HL-60/S4 treated with retinoic acid at 250 ng/mL for 4 days and 3 days (cell line): ENCODE measurements at regions not wholly inside any gene's neighbourhood (a gene's known extent, or its start where the extent isn't known, plus 50 kb on each side); places are given as distances from the start of the nearest gene placed in this dataset.

Experiments
- in situ Hi-C: fragments of 300-500 bp; cut with MboI; formaldehyde crosslinking; loops from 2 replicates; pipeline ENCODE4 v1.7.0; 2022; ENCODE audit warnings: low sequenced_read_pairs

DNA sequence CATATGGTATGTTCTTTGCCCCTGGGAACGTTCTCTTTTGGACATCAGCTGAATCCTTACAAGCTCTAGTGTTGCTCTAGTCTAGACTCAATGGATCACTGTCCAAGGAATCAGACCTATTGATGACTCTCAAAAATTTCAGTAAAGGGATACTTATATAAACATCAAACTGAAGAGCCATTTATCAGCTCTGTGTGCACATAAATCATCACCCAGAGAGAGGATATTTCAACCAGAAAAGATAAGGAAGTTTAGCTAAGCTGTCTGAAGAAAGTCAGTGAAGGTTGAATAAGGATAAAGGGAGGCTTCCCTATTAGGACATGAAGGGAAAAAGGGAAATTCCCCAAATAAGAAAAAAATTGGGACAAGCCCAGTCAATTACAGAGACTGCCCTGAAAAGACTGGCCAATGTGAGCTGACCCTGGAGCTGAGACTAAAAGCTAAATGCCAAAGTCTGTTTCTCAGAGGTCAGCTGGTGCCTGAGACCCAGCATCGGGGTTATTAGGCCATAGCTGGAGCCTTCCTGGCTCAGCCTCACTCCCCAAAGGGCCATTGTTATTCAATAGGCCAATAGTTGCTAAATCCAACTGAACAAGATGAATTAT is 424.1 kb upstream of the THBS1 start:
- in situ Hi-C loops: loop anchor here (25.0 kb wide), 1 partner anchor 431 kb away; the partner anchor contains the start of gene THBS1

DNA sequence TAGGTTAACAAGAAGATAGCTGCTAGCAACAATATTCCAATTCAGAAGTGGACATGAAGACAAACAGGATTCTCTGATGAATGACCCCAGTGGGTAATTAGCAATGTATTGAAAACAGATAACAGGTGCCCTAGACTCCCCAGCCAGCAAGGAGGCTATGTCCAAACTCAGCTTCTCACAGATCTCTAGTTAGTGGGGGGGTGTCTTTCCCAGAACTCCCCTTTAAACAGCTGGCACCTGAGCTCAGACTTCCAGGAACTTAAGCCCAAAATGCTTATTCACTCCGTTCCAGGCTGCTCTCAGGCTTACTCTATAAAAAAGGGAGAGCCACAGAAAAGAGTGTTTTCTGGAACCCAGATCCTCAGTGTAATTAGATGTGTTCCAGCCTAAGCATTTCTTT is 423.0 kb upstream of the THBS1 start:
- in situ Hi-C loops: loop anchor here (25.0 kb wide), 1 partner anchor 429 kb away; the partner anchor contains the start of gene THBS1

DNA sequence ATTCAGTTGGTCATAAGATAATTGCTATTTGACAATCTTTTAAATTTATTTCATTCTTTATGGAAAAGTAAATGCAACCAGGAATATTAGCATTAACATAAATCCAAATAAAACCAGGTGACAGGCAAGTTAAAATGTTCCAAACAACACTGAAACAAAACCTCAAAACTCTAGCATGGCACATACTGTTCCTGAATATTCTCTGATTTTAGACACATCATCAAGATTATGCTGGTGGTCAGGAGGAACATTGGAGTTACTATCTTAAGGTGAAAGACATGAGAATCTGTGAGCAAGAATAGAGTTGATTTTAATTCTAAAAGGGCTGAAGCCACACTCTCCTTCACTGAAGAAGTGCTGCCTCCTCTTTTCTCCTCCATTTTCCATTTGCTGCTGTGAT is 421.0 kb upstream of the THBS1 start:
- in situ Hi-C loops: loop anchor here (25.0 kb wide), 1 partner anchor 427 kb away; the partner anchor contains the start of gene THBS1

DNA sequence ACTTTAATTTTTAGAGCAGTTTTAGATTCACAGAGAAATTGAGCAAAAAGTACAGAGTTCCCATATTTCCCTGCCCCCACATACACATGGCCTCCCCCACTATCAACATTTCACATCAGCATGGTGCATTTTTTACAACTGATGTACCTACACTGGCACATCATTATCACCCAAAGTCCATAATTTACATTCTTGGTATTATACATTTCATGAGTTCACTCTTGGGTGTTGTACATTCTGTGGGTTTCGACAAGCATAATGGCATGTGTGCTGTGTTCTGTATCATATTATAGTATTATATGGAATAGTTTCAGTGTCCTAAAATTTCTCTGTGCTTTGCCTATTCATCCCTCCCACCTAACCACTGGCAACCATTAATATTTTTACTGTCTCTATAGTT is 419.8 kb upstream of the THBS1 start:
- in situ Hi-C loops: loop anchor here (25.0 kb wide), 1 partner anchor 426 kb away; the partner anchor contains the start of gene THBS1

DNA sequence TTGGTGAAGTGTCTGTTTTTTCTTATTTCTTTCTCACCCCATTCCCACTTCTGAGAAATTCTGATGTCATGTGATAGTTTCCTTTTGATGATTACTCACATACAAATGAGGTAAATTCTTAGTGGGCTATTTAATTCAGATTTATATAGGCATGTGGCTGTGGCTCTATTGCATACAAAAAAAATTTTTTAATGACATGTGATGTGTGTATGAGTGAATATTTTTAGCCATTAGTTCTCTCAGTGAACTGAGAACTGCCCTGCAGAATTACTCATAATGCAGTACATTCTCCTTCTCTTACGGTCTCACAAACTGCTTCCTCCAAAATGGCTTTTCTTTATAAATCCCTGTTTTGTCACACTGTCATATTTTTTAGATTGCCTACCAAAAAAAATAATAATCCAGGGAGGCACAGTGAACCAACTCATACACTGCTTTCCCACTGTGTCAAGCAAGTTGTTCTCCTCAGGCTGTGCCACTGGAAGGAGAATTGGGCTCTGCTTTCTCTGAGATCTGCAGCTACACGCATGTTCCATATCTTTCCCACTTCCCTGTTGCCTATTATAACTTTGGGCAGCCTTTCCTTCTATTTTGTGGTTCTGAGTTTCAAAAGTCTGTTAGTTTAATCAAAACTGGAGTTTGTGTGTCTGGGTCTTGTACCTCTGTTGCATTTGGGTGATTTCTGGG is 415.7 kb upstream of the THBS1 start:
- in situ Hi-C loops: loop anchor here (25.0 kb wide), 1 partner anchor 422 kb away; the partner anchor contains the start of gene THBS1

DNA sequence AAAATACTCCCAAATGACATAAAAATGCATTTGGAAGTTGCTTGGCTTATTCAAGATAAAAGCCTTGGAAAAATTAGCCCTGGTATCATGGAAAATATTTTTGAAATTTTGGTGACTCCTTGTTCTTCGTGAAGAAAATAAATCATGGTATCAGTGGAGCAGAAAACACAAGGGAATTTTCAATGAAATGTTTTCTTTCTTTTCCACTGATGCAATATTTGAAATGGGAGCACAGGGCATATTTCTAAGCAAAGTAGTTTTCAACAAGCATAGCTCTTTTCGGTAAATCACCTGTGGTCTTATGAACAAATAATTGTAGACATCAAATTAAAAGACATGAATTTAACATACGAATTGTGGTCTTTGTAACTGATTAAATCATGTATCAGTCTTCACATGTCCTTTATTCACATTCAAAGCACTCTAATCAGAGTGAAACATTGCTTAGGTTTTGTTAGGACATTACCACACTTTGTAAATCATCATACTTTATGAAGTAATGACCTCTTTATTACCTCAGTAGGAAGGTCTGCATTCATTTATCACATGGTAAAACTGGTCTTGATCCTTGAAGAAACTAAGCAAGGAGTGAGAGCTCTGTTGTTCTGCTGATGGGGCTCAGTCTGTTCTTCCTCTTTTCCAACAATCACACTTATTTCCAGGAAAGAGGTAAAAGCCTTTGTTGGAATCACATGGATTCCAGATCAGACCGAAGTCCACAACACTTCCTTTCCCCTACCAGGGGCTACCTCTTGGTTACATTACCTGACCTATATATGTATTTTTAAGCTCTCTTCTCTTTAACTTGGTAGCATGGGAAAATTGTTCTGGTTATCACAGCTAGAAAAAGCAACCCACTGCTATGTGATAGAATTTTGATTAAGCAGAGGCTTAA is 413.5 kb upstream of the THBS1 start:
- in situ Hi-C loops: loop anchor here (25.0 kb wide), 1 partner anchor 420 kb away; the partner anchor contains the start of gene THBS1

DNA sequence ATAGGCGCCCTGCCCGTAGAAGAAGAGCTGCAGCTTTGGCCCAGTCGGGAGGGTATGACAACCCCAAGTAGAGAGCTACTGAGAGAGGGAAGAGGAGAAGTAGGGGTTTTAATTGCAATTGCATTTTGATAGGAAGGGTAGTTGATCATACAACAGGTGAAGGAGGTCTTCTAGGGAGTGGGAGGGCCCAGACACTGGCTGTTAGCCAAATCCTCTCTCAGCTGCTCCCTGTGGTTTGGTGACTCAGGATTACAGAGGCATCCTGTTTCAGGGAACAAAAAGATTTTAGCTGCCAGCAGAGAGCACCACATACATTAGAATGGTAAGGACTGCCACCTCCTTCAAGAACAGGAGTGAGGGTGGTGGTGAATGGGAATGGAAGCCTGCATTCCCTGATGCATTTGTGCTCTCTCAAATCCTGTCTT is 408.9 kb upstream of the THBS1 start:
- in situ Hi-C loops: loop anchor here (25.0 kb wide), 1 partner anchor 415 kb away; the partner anchor contains the start of gene THBS1

DNA sequence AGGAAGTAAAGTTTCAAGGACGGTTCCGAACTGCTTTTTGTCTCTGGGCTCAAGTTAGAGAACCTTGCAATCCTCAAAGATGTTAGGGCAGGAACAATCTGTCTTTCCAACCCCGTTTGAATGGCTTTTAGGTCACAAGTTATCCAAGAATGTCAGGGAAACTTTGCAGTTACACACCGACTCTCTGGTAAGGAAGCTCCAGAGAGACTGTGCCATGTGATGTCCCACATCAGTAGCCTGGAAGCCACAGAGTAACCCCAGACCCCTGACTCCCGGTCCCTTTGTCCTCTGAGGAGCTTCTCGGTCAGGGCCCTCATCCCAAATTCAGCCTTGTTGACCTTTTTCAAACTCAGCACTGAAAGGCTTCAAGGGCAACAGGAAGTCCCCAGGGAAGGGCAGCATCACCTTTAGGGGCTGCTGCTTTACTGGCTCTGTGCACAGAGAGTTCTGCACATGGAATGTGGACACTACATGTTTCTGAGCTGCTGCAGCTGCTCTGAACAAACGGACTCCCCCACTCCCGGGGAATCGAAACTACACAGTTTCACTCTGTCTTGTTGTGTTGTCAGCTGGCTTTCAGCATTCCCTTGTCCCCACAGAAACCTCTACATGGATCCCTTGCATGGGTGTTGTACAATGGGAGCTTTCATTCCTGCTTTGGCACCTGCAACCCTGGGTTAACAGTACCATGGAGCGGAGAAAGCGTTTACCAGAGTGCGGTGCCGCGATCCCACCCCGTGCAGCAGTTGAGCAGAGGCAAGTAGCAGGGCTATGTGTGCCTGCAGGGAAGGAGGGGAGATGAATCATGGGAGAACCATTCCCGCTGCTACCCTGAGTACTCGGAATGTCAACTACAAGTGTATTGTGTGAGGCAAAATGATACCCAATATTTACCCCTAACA is 408.2 kb upstream of the THBS1 start:
- in situ Hi-C loops: loop anchor here (25.0 kb wide), 1 partner anchor 415 kb away; the partner anchor contains the start of gene THBS1

DNA sequence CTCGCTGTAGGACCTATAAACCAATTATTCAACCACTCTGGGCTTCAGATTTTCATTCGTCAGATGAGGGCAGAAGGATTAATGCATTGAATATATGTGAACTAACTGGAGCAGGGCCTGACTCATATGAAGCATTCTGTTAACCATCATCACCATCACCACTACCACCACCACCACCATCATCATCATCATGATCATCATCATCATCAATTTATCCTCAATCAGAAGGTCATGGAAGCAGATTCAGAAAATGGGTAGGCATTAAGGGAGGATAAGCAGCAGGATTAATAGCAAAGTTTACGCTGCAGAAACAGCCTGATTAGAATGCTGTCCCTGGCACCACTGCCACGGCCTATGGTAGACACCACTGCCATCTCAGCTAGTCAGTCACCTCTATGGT is 407.5 kb upstream of the THBS1 start:
- in situ Hi-C loops: loop anchor here (25.0 kb wide), 1 partner anchor 414 kb away; the partner anchor contains the start of gene THBS1

DNA sequence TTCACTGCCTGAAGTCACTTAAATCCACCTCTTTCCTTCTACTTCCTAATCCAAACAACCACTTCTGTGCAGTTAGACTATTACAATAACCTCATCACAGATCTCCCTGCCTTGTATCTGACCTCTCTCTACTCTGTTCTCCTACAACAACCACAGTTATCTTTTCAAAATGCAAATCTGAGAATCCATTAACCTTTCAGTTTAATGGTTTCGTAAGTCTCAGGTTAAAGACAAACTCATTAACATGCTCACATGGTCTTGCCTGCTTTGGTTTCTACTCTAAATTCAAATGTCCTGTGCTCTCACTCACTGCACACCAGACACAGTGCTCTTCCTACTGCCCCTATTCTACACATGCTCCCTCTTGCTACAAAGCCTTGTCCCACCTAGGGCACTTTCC is 406.5 kb upstream of the THBS1 start:
- in situ Hi-C loops: loop anchor here (25.0 kb wide), 1 partner anchor 413 kb away; the partner anchor contains the start of gene THBS1

DNA sequence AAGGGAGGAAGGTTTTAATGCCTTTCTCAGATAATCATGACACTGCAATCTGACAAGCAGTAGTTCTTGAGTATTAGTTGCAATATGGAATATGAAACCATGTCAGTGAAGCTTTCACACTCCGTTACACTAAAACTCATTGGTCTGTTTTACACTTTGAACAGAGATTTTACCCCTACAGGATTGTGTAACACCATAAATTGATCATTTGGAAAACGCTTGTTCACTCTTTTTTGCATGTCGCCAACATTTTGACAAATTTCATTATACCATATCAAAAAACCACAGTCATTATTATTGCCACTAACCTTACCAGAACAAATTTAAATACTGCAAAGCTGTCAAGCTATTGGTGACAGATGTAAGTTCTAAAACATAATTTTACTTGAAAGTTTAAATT is 404.8 kb upstream of the THBS1 start:
- in situ Hi-C loops: no loop called here

DNA sequence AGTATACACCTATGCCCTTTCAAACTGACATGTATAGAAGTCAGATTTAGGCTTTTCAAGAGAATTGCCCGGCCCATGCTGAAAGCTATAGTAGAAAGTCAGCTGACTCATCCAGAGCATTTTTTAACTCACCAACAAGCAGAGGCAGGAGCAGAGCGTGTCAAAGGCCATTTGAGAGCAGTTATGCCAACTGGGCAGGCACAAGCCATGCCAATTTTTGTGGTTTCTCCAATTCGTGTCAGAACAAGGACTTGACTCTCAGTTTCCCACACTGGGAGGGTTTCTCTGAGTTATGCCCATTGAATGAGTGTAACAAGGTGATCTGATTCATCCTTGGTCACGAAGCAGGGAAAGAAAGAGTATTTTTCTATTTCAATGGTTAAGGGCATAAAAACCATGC is 403.3 kb upstream of the THBS1 start:
- in situ Hi-C loops: no loop called here

DNA sequence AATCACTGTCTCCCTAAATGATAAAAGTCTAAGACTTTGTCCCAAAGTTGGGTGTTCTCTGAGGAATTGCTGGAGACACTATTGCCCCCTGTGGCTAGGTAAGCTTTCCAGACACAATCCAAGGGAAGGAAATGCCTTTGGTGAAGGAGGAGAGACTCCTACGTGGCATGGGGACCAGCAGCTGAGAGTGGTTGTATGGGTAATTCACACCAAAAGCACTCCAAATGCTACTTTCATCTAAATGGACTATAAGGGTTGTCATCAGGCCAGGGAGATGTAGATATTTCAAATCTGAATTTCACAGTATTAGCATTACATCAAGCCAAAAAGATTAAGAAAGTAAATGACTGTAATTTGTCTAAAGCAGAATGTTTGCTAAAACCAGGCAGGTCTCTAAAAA is 400.8 kb upstream of the THBS1 start:
- in situ Hi-C loops: no loop called here

DNA sequence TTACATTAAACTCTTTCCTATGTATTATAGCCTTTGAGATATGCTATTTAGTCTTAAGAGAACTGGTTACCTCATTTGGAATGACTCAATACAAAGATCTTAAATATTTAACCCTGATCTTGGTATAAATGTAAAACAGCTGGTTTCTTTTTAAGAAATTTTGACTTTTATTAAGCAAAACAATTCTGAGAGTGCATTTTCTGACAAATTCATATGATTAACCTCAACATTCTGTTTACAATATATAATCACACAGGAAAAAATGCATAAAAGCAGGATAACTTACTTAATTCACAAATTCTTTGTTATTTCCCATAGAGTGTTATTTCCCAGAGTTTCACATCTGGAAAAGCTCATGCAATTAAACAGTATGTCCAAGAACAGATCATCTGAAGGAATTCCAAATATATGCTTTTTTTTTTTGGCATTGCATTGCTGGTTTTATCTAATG is 400.4 kb upstream of the THBS1 start:
- in situ Hi-C loops: no loop called here

DNA sequence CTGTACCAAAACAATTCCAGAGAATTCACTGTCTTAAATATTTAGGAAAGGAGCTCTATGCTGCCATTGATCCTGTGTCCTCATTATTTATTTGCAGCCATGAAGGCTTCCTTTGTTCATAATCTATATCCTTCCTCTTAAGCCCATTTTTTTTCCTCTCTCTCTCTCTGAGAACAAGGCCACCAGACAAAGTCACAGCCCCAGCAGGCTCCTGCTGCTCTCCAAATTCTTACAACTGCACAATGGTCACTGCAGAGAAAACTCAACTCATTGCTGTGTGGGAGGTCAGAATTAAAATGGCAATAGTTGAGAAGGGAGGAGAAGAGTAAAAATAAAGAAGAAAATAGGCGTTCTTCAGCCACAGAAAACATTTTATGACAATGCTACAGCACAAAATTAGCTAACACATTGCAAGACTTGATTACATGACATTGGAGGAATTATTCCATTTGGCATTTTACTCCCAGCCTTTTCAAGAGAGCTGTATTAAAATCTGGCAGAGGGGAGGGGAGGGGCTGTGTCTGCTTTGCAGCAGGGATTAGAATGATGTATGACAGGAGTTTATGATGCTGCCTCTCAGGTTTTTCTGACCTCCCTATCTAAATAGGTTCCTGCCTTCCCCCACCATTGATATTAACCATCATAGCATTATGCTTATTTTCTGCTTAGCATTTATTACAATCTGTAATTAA is 399.7 kb upstream of the THBS1 start:
- in situ Hi-C loops: no loop called here

DNA sequence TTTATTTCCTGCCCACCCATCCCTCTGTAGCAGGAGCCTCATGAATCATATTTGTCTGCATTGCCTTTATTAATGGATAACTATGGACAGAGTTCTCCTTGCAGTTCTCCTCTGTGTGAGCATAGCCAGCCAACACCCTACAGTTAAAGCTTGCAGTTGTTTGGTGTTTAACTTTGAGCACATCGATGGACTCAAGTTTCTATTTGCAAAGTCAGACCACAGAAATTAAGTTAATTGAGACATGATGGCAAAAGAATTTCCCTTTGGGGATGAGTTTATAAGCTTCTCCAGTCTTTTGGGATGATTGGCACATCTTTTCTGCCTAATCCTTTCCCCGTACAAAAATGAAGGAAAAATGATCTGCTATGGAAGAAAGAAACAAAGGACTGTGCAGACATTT is 398.9 kb upstream of the THBS1 start:
- in situ Hi-C loops: no loop called here

DNA sequence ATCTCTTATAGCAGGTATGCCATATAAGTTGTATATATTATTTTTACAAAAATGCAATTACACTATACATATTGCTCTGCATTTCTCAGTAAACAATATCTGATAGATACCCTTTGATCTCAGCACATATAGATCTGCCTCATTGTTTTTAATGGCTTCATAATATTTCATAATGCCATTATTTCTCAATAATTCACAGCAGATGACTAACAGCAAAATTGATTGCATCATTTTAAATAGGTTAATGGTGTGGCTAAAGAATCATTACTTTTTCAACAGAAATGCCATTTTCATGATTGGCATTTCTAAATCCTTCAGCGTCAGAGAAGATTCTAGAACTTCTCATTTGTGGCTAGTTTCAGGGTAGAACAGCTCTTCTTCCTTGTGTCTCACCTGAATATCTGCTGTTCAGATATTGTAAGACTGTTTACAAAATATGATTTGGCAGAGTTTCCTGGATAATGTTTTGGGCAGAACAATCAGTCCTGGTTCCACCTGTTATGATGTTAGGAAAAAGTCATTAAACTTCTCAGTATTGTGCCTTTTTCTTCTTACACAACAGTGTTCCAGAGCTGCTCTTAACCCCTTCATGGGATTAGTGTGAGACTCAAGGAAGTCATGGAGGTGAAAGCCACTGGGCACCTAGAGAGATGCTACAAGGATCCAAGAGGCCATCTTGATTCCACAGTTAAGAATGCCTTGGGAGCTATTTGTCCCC is 397.6 kb upstream of the THBS1 start:
- in situ Hi-C loops: no loop called here

DNA sequence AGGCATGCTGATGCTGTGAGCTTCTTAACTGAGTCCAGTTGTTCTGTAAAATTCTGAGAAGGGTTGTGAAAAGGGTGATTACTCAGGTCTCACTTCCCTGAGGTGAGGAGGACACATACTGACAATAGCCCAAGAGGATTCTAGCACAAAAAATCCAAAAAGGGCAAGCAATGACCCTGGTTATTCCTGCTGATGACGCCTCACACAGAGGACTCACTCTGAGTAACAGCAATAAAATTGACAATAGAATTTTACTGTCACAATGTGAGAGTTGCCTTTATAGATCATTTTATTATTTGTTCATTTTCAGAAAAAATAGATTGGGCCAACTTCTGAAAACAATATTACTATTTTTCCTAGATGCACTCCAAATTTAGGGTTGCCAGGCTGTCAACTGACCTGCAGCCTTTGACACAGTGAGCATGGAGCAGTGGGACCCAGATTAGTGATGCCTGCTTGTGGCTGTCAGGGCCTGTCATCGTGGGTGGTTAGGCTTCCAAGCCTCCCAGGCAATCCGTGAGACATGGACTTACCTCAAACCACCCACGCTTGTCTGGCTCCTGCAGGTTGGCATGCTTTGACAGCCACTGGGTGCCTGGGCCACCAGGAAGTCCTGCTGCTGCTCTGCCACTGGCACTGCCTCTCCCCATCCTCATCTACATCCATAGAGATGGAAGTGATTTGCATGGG is 396.0 kb upstream of the THBS1 start:
- in situ Hi-C loops: no loop called here
